RKO (cell line): ENCODE measurements at regions not wholly inside any gene's neighbourhood (a gene's known extent, or its start where the extent isn't known, plus 50 kb on each side); places are given as distances from the start of the nearest gene placed in this dataset.
A peak's percentile ranks its signal among the peaks of the same experiment; 100 is the strongest.
"Not testable (repeated sequence)": the region's sequence is repeated elsewhere in the genome, so short reads cannot be mapped to it uniquely, and the experiment has no call there.

Experiments used
- DNase-seq: peaks from one replicate; pipeline ENCODE4 v3.0.0-alpha.2; 2016; ENCODE audit warnings: low spot score

DNA sequence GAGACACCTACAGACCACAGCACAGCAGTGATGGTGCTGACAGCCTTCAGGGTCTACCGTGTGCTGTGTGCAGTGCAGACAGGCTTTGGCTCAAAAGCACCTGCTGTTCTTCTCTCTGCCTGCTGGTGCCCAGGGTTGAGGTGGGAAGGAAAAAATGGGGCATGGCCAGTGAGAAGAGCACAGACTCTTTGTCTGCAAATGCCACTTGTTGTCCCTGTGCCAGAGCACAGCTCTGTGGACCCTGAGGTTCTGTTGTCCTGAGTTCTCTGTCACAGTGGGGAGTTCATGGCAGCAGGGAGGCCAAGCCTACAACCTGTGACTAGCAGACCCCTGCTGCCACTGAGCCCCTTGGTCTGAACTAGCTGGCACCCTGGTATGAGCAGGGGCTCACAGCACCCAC is 376.7 kb downstream of the GLRX3 start:
- no peak for DNase-seq

DNA sequence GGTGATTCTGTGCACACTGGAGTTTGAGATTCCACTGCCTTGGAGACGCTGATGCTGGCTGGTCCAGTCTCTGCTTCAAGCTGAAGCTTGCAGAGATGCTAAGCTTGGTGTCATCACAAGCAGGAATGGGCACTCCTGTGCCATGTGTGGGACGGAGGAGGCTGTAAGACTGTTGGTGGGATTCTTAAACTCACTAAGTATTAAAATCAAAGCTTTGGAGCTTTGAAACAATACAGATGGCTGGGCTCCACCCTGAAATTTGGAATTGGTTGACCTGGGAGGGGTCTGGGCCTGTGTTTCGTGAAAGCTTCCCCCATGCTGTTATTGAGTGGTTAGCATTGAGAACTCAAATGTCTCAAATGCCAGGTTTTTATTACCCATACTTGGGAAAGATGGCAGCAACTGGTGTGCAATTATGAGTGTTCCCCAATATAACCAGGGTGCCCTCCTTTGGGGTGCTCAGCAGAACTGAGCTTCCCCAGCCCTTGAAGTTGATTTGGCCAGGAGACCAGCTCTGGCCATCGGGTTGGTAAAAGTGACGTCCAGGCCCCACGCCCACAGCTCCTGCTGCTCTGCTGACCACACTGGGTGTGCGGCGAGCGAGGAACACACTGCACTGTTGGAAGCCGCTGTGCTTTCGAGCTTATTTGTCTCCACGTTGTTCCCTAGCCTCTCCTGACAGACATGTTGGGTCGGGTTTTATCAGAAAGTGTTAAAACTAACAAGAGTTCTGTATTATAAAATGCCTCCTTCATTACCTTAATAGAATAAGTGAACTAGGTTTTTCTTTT is 377.7 kb downstream of the GLRX3 start:
- no peak for DNase-seq

DNA sequence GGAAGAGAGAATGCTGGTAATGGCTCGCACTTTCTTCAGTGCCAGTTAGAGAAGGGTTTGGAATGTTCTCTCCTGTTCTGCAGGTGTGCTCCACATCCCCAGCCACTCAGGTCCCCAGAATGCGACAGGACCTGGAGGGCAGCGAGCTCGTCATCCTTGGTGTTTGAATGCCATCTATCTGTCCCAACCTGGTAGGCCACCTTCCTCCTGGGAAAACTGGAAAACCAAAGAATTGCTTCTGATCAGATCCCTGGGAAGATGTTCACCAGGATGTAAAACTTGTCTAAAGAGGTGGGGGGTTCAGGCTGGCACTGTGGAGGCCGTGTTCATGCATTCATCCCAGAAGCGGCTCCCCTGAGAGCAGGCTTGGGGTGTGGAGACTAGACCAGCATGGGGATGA is 379.5 kb downstream of the GLRX3 start:
- DNase-seq, result no peak

DNA sequence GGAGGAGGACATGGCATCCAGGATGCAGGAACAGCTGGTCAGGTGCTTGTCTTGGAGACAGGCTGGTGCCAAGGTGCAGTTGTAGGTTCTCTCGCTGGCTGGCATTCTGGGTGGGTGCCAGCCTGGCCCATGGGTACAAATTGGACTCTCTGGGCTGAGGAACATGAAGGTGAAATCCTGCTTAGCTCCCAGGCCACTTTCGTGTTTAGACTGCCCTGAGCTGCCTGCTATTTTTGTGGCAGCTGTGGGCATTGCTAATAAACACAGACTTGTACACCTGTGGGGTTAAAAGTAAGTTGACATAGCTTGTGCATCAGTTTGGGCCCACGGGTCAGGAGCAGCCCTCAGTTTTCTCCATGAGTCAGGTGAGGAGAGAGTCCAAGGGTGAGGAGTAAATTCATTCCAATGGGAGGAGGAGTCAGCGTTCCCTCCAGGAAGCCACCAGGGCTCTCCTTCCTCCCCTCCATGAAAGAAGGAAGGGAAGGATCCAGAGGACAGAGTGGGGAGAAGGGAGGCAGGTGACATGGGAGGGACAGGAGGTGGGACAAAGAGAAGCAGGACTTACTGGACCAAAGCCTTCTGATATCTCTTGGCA is 380.0 kb downstream of the GLRX3 start:
- no peak for DNase-seq

DNA sequence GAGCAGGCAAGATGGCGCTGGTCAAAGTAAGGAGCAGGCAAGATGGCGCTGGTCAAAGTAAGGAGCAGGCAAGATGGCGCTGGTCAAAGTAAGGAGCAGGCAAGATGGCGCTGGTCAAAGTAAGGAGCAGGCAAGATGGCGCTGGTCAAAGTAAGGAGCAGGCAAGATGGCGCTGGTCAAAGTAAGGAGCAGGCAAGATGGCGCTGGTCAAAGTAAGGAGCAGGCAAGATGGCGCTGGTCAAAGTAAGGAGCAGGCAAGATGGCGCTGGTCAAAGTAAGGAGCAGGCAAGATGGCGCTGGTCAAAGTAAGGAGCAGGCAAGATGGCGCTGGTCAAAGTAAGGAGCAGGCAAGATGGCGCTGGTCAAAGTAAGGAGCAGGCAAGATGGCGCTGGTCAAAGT is 382.7 kb downstream of the GLRX3 start:
- not testable (repeated sequence) for DNase-seq

GRCh38 chr10:130519791-130520190 is 383.6 kb downstream of the GLRX3 start:
- no peak for DNase-seq

GRCh38 chr10:130531312-130531711 is 395.1 kb downstream of the GLRX3 start:
- DNase-seq, result no peak

- DNase-seq, result no peak
Observed at GRCh38 chr10:130541090-130541489, 404.9 kb downstream of the GLRX3 start.

DNA sequence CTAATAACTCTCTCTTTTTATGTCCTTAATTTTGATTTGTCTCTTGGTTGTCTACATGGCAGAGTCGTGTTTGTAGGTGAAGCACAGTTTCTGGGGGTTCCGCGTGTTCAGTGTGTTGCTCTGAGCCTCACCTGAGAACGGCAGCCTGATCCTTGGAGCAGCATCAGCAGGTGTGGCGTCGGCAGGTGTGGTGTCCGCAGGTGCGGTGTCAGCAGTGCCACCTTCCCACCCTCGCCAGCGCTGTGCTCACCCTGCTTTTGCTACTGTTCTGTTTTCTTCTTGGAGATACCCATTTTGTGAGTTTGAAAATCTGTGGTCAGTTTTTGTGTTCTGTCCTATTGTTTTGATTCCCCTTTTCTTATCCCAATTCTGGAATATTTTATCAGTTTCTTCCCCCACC is 406.6 kb downstream of the GLRX3 start:
- DNase-seq, result no peak

DNA sequence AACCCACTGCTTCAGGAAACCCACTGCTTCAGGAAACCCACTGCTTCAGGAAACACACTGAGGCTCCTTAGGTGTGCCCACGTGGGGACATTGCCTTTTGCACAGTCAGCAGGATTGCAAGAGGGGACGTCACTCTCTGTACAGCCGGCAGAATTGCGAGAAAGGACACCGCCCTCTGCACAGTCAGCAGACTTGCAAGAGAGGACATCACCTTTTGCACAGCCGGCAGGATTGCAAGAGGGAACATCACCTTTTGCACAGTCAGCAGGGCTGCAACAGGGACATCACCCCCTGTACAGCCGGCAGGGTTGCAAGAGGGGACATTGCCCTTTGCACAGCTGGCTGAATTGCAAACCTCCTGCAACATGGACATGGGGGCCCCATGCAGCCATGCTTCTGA is 407.6 kb downstream of the GLRX3 start:
- no peak for DNase-seq

GRCh38 chr10:130545122-130545521 is 408.9 kb downstream of the GLRX3 start:
- no peak for DNase-seq

- no peak for DNase-seq
Observed at GRCh38 chr10:130545697-130546096, 409.5 kb downstream of the GLRX3 start.

- DNase-seq, result no peak
Observed at GRCh38 chr10:130546841-130547240, 410.6 kb downstream of the GLRX3 start.

GRCh38 chr10:130547368-130547767 is 411.2 kb downstream of the GLRX3 start:
- DNase-seq, result peak; percentile 34

DNA sequence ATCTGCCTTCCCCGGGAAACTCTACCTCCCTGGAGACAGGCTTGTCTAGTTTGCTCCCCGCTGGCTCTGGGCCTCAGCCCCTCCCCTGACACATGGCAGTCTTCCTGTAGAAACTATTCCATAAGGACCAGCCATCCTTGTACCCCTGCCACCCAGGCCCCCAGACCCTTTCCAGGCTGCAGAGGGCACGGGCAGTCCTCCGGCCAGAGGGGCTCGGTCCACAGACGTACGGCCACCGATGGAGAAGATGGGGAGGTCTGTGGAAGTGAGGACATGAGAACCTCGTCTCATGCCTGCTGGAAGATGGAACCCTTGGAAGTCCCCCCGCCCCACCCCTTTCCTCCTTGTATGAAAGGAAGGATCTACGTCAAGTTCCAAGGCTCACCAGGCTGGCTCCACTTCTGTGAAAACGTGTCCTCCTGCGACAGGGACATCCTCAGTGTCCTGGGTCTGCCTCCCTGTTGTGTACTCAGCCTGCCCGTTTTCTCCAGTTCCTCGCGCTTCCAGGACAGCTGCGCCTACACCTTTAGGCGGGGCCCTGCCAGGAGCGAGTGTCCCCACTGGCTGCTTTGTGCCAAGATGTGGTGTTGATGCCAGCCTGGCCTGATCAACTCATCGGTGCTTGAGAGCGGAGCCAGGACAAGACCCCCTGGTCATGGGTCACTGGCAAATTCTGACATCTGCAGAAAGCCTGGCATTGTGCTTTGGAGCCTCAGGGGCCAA is 414.9 kb downstream of the GLRX3 start:
- DNase-seq, result no peak

DNA sequence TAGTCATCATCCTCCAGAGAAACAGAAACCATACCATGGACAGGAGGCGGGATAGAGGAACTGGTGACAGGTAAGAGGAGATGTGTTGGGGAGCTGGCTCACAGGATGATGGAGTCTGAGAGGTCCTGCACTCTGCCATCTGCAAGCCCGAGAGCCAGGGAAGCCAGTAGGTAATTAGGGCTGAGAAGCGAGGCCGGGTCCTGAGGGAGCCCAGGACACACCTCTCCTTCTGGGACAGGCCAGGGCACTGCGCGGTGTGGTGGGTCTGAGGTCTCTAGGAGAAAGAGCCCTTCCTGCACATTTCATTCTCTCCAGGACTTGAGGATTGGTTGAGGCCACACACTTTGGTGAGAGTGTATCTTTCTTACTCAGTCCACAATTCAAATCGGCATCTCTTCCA is 415.5 kb downstream of the GLRX3 start:
- DNase-seq, result no peak

DNA sequence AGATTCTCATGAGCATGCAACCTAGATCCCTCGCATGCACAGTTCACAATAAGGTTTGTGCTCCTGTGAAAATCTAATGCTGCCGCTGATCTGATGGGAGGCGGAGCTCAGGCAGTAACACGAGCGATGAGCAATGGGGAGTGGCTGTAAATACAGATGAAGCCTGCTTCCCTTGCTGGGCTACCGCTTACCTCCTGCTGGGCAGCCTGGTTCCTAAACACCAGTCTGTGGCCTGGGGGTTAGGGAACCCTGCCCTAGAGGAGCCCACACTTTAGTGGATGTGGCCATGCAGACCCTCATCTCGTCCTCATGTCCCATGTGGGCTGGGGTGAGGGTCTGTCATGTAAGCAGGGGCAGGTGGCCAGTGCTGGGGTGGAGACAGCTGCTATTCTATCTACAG is 417.6 kb downstream of the GLRX3 start:
- DNase-seq, result no peak

GRCh38 chr10:130554701-130555410 is 418.7 kb downstream of the GLRX3 start:
- DNase-seq, result no peak

DNA sequence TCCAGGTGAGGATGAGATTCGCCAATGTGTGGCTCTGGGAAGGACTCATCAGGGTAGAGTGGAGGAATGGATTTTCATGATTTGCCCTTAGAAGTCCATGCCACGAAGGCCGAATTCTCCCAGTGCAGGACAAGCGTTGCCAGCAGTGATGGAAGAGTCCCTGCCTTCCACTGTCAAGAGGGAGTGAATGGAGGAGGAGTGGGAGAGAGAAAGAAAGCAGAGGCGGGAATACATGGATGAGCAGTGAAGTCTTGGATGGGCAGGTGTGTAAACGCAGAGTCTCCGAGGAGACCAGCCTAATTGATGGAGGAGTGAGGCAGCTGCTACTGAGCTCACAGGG is 419.2 kb downstream of the GLRX3 start:
- DNase-seq, result no peak

- no peak for DNase-seq
Observed at GRCh38 chr10:130557181-130557845, 421.1 kb downstream of the GLRX3 start.

GRCh38 chr10:130558746-130559546 is 422.8 kb downstream of the GLRX3 start:
- DNase-seq, result no peak

- DNase-seq, result no peak
Observed at GRCh38 chr10:130559547-130559880, 423.3 kb downstream of the GLRX3 start.
